MM.1S (cell line): ENCODE measurements at regions not wholly inside any gene's neighbourhood (a gene's known extent, or its start where the extent isn't known, plus 50 kb on each side); places are given as distances from the start of the nearest gene placed in this dataset.

Experiments
- DNase-seq: peaks from one replicate; pipeline ENCODE4 v3.0.0-alpha.2; 2015
- H2AFZ ChIP-seq: fragments of 300-600 bp; sonication (generic); 2 replicates; pipeline ENCODE4 v1.6.0; 2016; ENCODE audit warnings: antibody characterized with exemption, low read length
- H3F3A ChIP-seq: fragments of 300-600 bp; sonication (generic); 2 replicates; pipeline ENCODE4 v1.6.1; 2016; ENCODE audit warnings: mild to moderate bottlenecking, antibody characterized with exemption, low read length, moderate library complexity, mixed read lengths; ENCODE audit not compliant: insufficient read depth
- H3K27ac ChIP-seq: fragments of 300-600 bp; sonication (generic); 2 replicates; pipeline ENCODE4 v1.5.1; 2016; ENCODE audit warnings: mild to moderate bottlenecking, low read length
- H3K27me3 ChIP-seq: fragments of 300-600 bp; sonication (generic); replicated peaks from 2 replicates; pipeline ENCODE4 v1.6.0; 2016; ENCODE audit warnings: low read length; ENCODE audit not compliant: insufficient read depth
- H3K36me3 ChIP-seq: fragments of 300-600 bp; sonication (generic); replicated peaks from 2 replicates; pipeline ENCODE4 v1.6.1; 2016; ENCODE audit warnings: mild to moderate bottlenecking, low read length, mixed read lengths; ENCODE audit not compliant: insufficient read depth
- H3K4me1 ChIP-seq: fragments of 300-600 bp; sonication (generic); 2 replicates; pipeline ENCODE4 v1.6.1; 2016; ENCODE audit warnings: low read length, mixed read lengths
- H3K4me2 ChIP-seq: fragments of 300-600 bp; sonication (generic); 2 replicates; pipeline ENCODE4 v1.6.0; 2016; ENCODE audit warnings: low read depth, low read length
- H3K4me3 ChIP-seq: fragments of 300-600 bp; sonication (generic); 2 replicates; pipeline ENCODE4 v1.5.1; 2016; ENCODE audit warnings: low read length, mixed read lengths
- H3K79me2 ChIP-seq: fragments of 300-600 bp; sonication (generic); 2 replicates; pipeline ENCODE4 v1.6.1; 2016; ENCODE audit warnings: mixed run types, low read length, mixed read lengths
- H3K9ac ChIP-seq: fragments of 300-600 bp; sonication (generic); 2 replicates; pipeline ENCODE4 v1.6.1; 2016; ENCODE audit warnings: low read length, mixed read lengths
- H3K9me2 ChIP-seq: fragments of 300-600 bp; sonication (generic); replicated peaks from 2 replicates; pipeline ENCODE4 v1.6.1; 2016; ENCODE audit warnings: mild to moderate bottlenecking, low read length, mixed read lengths; ENCODE audit not compliant: insufficient read depth
- H3K9me3 ChIP-seq: fragments of 300-600 bp; sonication (generic); replicated peaks from 2 replicates; pipeline ENCODE4 v1.6.1; 2016; ENCODE audit warnings: mild to moderate bottlenecking, low read length, mixed read lengths; ENCODE audit not compliant: insufficient read depth
- H4K20me1 ChIP-seq: fragments of 300-600 bp; sonication (generic); 2 replicates; pipeline ENCODE4 v1.6.1; 2016; ENCODE audit warnings: mild to moderate bottlenecking, low read length, moderate library complexity, mixed read lengths; ENCODE audit not compliant: insufficient read depth
- EZH2 ChIP-seq: fragments of 300-600 bp; sonication (generic); optimal IDR thresholded peaks from 2 replicates; pipeline ENCODE3; 2017; ENCODE audit warnings: low read depth, mild to moderate bottlenecking, antibody characterized with exemption, low read length, mixed read lengths
- EZH2phosphoT487 ChIP-seq: fragments of 300-600 bp; sonication (generic); IDR thresholded peaks from 2 replicates; pipeline ENCODE4 v1.6.1; 2018; ENCODE audit warnings: antibody characterized with exemption, low read length
- TF ChIP-seq, protein P1 (sequence below): fragments of 300-600 bp; sonication (generic); IDR thresholded peaks from 2 replicates; pipeline ENCODE4 v1.5.1; 2016; ENCODE audit warnings: antibody characterized with exemption, low read length, mixed read lengths

DNA sequence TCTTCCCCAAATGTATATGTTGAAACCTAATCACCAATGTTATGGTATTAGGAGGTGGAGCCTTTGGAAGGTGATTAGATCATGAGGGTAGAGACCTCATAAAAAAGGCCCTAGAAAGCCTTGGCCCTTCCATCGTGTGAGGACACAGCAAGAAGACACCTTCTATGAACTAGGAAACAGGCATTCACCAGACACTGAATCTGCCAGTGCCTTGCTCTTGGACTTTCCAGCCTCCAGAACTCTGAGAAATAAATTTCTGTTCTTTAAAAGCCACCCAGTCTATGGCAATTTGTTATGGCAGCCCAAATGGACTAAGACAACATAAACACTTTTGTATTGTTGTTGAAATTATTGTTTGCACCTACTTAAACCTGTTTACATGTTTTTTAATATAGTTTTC is 221.8 kb upstream of the RPS6KA3 start:
- Histone ChIP-seq H3K4me1 (no peaks in the 10 kb centered on the region), H3F3A (no peaks in the 10 kb centered on the region), H3K79me2 (no peaks in the 10 kb centered on the region), H3K9me3 (no peaks in the 10 kb centered on the region), H3K27me3 (no peaks in the 10 kb centered on the region), H3K27ac (no peak overlapping the region), H3K4me3 (no peak overlapping the region), H4K20me1 (no peaks in the 10 kb centered on the region), H2AFZ (no peak overlapping the region), H3K9ac (no peak overlapping the region), H3K36me3 (no peaks in the 10 kb centered on the region), H3K4me2 (no peak overlapping the region), H3K9me2 (no peaks in the 10 kb centered on the region)
- TF ChIP-seq, protein P1, sequence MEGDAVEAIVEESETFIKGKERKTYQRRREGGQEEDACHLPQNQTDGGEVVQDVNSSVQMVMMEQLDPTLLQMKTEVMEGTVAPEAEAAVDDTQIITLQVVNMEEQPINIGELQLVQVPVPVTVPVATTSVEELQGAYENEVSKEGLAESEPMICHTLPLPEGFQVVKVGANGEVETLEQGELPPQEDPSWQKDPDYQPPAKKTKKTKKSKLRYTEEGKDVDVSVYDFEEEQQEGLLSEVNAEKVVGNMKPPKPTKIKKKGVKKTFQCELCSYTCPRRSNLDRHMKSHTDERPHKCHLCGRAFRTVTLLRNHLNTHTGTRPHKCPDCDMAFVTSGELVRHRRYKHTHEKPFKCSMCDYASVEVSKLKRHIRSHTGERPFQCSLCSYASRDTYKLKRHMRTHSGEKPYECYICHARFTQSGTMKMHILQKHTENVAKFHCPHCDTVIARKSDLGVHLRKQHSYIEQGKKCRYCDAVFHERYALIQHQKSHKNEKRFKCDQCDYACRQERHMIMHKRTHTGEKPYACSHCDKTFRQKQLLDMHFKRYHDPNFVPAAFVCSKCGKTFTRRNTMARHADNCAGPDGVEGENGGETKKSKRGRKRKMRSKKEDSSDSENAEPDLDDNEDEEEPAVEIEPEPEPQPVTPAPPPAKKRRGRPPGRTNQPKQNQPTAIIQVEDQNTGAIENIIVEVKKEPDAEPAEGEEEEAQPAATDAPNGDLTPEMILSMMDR: no peak
- TF ChIP-seq EZH2 (no peak), EZH2phosphoT487 (no peak)
- no peak for DNase-seq

DNA sequence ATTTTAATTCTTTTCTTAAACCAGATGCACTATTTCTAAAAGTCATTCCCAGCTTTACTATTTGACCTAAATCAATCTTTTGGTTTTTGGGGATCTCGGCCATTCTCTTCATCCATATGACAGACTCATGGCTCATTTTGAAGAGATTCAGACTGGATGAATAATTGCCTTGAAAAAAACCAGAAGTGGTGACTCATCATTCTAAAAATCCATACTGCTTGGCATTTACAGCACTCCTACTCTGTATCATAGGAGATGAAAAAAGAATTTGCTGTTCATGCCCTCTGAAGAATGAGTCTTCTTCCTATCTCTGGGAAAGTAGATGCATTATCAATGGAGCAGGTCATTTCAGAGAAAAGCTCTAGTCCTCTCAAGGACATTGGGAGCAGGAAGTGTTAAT is 220.5 kb upstream of the RPS6KA3 start:
- H3K9me3 ChIP-seq: no peaks in the 10 kb centered on the region
- H3K36me3 ChIP-seq: no peaks in the 10 kb centered on the region
- no peak overlapping the region for H2AFZ ChIP-seq
- H3K27ac ChIP-seq: no peak overlapping the region
- H3K9ac ChIP-seq: no peak overlapping the region
- H3F3A ChIP-seq: no peaks in the 10 kb centered on the region
- H3K4me2 ChIP-seq: no peak overlapping the region
- no peaks in the 10 kb centered on the region for H3K4me1 ChIP-seq
- no peaks in the 10 kb centered on the region for H3K79me2 ChIP-seq
- TF ChIP-seq EZH2phosphoT487 (no peak), EZH2 (no peak)
- TF ChIP-seq, protein P1: no peak
- H3K4me3 ChIP-seq: no peak overlapping the region
- no peaks in the 10 kb centered on the region for H4K20me1 ChIP-seq
- no peak for DNase-seq
- no peaks in the 10 kb centered on the region for H3K27me3 ChIP-seq
- H3K9me2 ChIP-seq: no peaks in the 10 kb centered on the region

DNA sequence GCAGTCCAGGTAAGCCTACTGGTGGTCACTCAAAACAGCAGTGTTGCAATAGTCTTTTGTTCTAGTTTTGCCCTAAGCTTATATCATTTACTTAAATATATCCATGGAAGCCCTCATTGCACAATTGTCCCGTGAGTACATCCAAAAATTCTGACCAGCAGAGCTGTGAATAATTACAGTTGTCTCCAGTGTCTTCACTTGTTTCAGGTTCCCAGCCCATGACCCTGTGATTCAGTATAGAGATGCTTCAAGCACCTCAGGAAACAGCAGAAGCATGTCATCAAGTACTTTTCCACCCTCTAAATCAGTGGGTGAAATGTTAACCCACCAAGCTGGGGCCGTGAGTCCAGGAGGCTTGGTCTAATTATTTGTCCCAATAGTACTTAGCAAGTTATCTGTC is 214.9 kb upstream of the RPS6KA3 start:
- H4K20me1 ChIP-seq: no peaks in the 10 kb centered on the region
- H3K4me2 ChIP-seq: no peak overlapping the region
- no peaks in the 10 kb centered on the region for H3K27me3 ChIP-seq
- no peaks in the 10 kb centered on the region for H3K79me2 ChIP-seq
- no peak overlapping the region for H2AFZ ChIP-seq
- no peaks in the 10 kb centered on the region for H3F3A ChIP-seq
- no peaks in the 10 kb centered on the region for H3K9me2 ChIP-seq
- H3K36me3 ChIP-seq: no peaks in the 10 kb centered on the region
- H3K9ac ChIP-seq: no peak overlapping the region
- H3K27ac ChIP-seq: no peak overlapping the region
- DNase-seq: no peak
- no peaks in the 10 kb centered on the region for H3K4me1 ChIP-seq
- H3K4me3 ChIP-seq: no peak overlapping the region
- TF ChIP-seq EZH2phosphoT487: no peak
- TF ChIP-seq, protein P1: no peak
- no peak for TF ChIP-seq EZH2
- no peaks in the 10 kb centered on the region for H3K9me3 ChIP-seq
